Endothelial cell of umbilical vein (primary cell): ENCODE measurements at regions not wholly inside any gene's neighbourhood (a gene's known extent, or its start where the extent isn't known, plus 50 kb on each side); places are given as distances from the start of the nearest gene placed in this dataset.

ENCODE experiments used
- BruUV-seq: library from RNA; stranded (reverse); fragments of 400-500 nt; replicated peaks from 2 replicates; lab custom pipeline; 2021; lab: Mats Ljungman, UMichigan
- CTCF ChIA-PET: fragments of 300-600, 350-600 bp; sonication (Branson Sonifier 250); formaldehyde crosslinking; loops from one replicate; lab custom pipeline; 2021; ENCODE audit warnings: antibody characterized with exemption, inconsistent platforms; lab: Charles Lee
- POLR2A ChIA-PET: fragments of 300-600, 350-600 bp; sonication (Branson Sonifier 250); formaldehyde crosslinking; loops from one replicate; lab custom pipeline; 2021; ENCODE audit warnings: antibody characterized with exemption, inconsistent platforms; lab: Charles Lee
- DNase-seq: peaks from one replicate; pipeline ENCODE4 v3.0.0-alpha.2; 2011; ENCODE audit warnings: low read depth, low spot score
- FAIRE-seq: peaks from 2 replicates; lab custom pipeline; 2011; peaks lifted over from hg19 to GRCh38; lab: Jason Lieb, UNC
- H2AFZ ChIP-seq: 2 replicates; pipeline ENCODE4 v1.6.0; 2012; ENCODE audit warnings: low read depth, low read length, control low read depth, inconsistent platforms
- H3K27ac ChIP-seq: 2 replicates; pipeline ENCODE4 v1.5.1; 2011; ENCODE audit warnings: low read depth, mild to moderate bottlenecking, control low read depth, low read length, moderate library complexity; ENCODE audit not compliant: insufficient read depth
- H3K27me3 ChIP-seq, 2 experiments: 2 replicates each; pipeline versions ENCODE4 v1.6.0 to v1.6.1; 2011; ENCODE audit warnings: low read length in 2 of 2, mixed read lengths in 1 of 2; ENCODE audit not compliant: control insufficient read depth in 2 of 2, insufficient read depth in 2 of 2
- H3K36me3 ChIP-seq, 2 experiments: 2 replicates in 1 of 2; 3 replicates in 1 of 2; pipeline ENCODE4 v1.5.1; 2011; ENCODE audit warnings: low read length in 2 of 2, mild to moderate bottlenecking in 1 of 2, moderate library complexity in 1 of 2; ENCODE audit not compliant: control insufficient read depth in 2 of 2, insufficient read depth in 2 of 2; ENCODE audit errors: extremely low read depth in 1 of 2
- H3K4me1 ChIP-seq: 3 replicates; pipeline ENCODE4 v1.5.1; 2011; ENCODE audit warnings: mild to moderate bottlenecking, low read length; ENCODE audit not compliant: control insufficient read depth, insufficient read depth; ENCODE audit errors: extremely low read depth
- H3K4me2 ChIP-seq: 2 replicates; pipeline ENCODE4 v1.6.1; 2011; ENCODE audit warnings: low read length, control low read depth, mixed read lengths; ENCODE audit not compliant: insufficient read depth
- H3K4me3 ChIP-seq, 3 experiments: fragments of 200-600 bp in 1 of 3; sonication (generic), shearing (Covaris generic) in 1 of 3; replicated peaks in 1 of 3; 2 replicates each; pipeline ENCODE4 v1.5.1; 2011 to 2016; ENCODE audit warnings: control low read depth in 3 of 3, low read length in 3 of 3, mild to moderate bottlenecking in 2 of 3, inconsistent platforms in 1 of 3, low read depth in 1 of 3, moderate library complexity in 1 of 3; ENCODE audit not compliant: insufficient read depth in 1 of 3
- H3K79me2 ChIP-seq: 2 replicates; pipeline ENCODE4 v1.6.0; 2012; ENCODE audit warnings: low read length, inconsistent platforms; ENCODE audit not compliant: control insufficient read depth, insufficient read depth
- H3K9ac ChIP-seq: replicated peaks from 2 replicates; pipeline ENCODE3; 2011; ENCODE audit warnings: low read length, control low read depth; ENCODE audit not compliant: insufficient read depth; ENCODE audit errors: extremely low read depth
- H3K9me1 ChIP-seq: replicated peaks from 3 replicates; pipeline ENCODE4 v1.6.0; 2011; ENCODE audit warnings: mild to moderate bottlenecking, low read length; ENCODE audit not compliant: control insufficient read depth, insufficient read depth; ENCODE audit errors: extremely low read depth
- H3K9me3 ChIP-seq: replicated peaks from 2 replicates; pipeline ENCODE4 v1.5.1; 2012; ENCODE audit warnings: low read length, inconsistent platforms; ENCODE audit not compliant: control insufficient read depth, insufficient read depth
- H4K20me1 ChIP-seq: replicated peaks from 2 replicates; pipeline ENCODE3; 2011; ENCODE audit warnings: mild to moderate bottlenecking, low read length; ENCODE audit not compliant: control insufficient read depth, insufficient read depth; ENCODE audit errors: extremely low read depth
- EZH2 ChIP-seq: IDR thresholded peaks from 2 replicates; pipeline ENCODE4 v1.6.1; 2012; ENCODE audit warnings: borderline replicate concordance, low read depth, mild to moderate bottlenecking, moderate library complexity, low read length, inconsistent platforms; ENCODE audit not compliant: severe bottlenecking
- GATA2 ChIP-seq: IDR thresholded peaks from 2 replicates; pipeline ENCODE4 v1.7.0; 2011; ENCODE audit warnings: low read depth, mild to moderate bottlenecking, moderate library complexity, mixed read lengths, low read length; ENCODE audit not compliant: insufficient read length, insufficient read depth
- dilution Hi-C: fragments of 300-500 bp; cut with MboI; formaldehyde crosslinking; loops from one replicate; pipeline ENCODE4 v1.15.0; 2019; ENCODE audit warnings: low sequenced_read_pairs; ENCODE audit not compliant: extremely low pct_ligation_motif_present
- intact Hi-C: fragments of 100-400 bp; cut with micrococcal nuclease; formaldehyde crosslinking; loops from one replicate; pipeline ENCODE4 v1.10.0; 2022
- TF ChIP-seq, protein P1 (sequence below): IDR thresholded peaks from 2 replicates; pipeline ENCODE4 v1.6.1; 2011; ENCODE audit not compliant: insufficient read depth, insufficient read length
- TF ChIP-seq, protein P2 (sequence below), 2 donors: IDR thresholded peaks; 1 replicate in 1 of 2; 2 replicates in 1 of 2; pipeline ENCODE4 v1.5.1; 2011; ENCODE audit warnings: low read length in 2 of 2, mild to moderate bottlenecking in 2 of 2, moderate library complexity in 2 of 2, control low read depth in 1 of 2, inconsistent platforms in 1 of 2, low read depth in 1 of 2; ENCODE audit not compliant: insufficient read depth in 1 of 2; ENCODE audit errors: extremely low read depth in 1 of 2

DNA sequence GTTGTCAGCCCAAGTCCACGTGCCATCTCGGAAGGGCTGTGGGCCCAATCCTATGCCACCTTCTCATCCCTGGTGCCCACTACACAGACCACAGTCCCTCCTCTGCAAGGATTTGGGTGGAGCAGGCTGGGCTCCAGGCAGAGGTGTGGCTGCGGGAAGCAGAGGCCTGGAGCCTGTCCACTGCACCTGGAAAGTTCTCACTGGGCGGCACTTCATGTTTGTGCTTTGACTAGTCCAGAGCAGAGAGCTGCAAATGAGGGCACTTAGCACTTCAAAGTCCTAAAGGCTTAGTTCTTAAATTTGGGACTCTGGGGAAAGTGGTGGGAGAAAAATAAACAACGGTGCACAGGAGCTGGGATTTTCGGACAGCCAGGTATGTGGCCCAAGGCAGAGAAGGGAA is 308.9 kb upstream of the POU3F3 start:
- Histone ChIP-seq H2AFZ (no peak overlapping the region), H3K4me1 (no peaks in the 10 kb centered on the region), H3K27me3 (no peaks in the 10 kb centered on the region), H3K36me3 (no peaks in the 10 kb centered on the region), H3K4me3 (no peak overlapping the region), H3K9ac (no peak overlapping the region), H4K20me1 (no peaks in the 10 kb centered on the region), H3K27ac (no peak overlapping the region), H3K9me3 (peaks cover 3% of the 10 kb centered on the region), H3K9me1 (no peaks in the 10 kb centered on the region), H3K79me2 (no peaks in the 10 kb centered on the region), H3K4me2 (no peak overlapping the region)
- DNase-seq (no peak), FAIRE-seq (no peak)
- dilution Hi-C loops: no loop called here
- TF ChIP-seq, protein P1, sequence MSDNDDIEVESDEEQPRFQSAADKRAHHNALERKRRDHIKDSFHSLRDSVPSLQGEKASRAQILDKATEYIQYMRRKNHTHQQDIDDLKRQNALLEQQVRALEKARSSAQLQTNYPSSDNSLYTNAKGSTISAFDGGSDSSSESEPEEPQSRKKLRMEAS: no peak
- no peak for TF ChIP-seq EZH2
- CTCF ChIA-PET: no interaction called here
- POLR2A ChIA-PET: no interaction called here
- BruUV-seq: no TSS peak
- intact Hi-C loops: no loop called here

DNA sequence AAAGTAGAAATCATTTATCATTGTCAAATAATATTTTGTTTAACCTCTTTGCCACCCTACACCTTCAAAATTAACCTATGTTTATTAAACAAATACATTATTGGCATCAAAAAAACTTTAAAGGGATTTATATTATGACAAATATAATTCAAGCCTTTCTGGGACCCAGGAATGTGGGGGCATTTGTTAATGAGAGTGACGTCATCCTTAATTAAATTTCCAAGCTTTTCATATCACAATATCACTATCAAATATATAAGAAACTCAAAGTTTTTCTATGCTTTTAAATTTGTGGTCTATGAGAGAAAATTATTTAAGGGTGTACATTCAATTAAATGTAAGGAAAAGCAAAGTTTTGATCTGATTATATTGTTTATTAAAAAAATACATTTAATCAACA is 307.4 kb upstream of the POU3F3 start:
- Histone ChIP-seq H3K27me3 (no peaks in the 10 kb centered on the region), H3K9ac (no peak overlapping the region), H3K79me2 (no peaks in the 10 kb centered on the region), H3K36me3 (no peaks in the 10 kb centered on the region), H3K4me2 (no peak overlapping the region), H4K20me1 (no peaks in the 10 kb centered on the region), H3K9me1 (no peaks in the 10 kb centered on the region), H3K27ac (no peak overlapping the region), H2AFZ (no peak overlapping the region), H3K9me3 (no peaks in the 10 kb centered on the region), H3K4me1 (no peaks in the 10 kb centered on the region), H3K4me3 (no peak overlapping the region)
- TF ChIP-seq, protein P2, sequence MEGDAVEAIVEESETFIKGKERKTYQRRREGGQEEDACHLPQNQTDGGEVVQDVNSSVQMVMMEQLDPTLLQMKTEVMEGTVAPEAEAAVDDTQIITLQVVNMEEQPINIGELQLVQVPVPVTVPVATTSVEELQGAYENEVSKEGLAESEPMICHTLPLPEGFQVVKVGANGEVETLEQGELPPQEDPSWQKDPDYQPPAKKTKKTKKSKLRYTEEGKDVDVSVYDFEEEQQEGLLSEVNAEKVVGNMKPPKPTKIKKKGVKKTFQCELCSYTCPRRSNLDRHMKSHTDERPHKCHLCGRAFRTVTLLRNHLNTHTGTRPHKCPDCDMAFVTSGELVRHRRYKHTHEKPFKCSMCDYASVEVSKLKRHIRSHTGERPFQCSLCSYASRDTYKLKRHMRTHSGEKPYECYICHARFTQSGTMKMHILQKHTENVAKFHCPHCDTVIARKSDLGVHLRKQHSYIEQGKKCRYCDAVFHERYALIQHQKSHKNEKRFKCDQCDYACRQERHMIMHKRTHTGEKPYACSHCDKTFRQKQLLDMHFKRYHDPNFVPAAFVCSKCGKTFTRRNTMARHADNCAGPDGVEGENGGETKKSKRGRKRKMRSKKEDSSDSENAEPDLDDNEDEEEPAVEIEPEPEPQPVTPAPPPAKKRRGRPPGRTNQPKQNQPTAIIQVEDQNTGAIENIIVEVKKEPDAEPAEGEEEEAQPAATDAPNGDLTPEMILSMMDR (IDR thresholded peaks at IDR 0.05; ENCODE audit: extremely low read depth in 1 of 2, insufficient read depth in 1 of 2, low read depth in 1 of 2, low read length in 2 of 2): no peak
- no peak for TF ChIP-seq GATA2
- CTCF ChIA-PET: no interaction called here
- dilution Hi-C loops: no loop called here
- no TSS peak for BruUV-seq
- POLR2A ChIA-PET: no interaction called here
- intact Hi-C loops: no loop called here
- no peak for FAIRE-seq
- no peak for DNase-seq
